SK-N-MC (cell line): ENCODE measurements at regions not wholly inside any gene's neighbourhood (a gene's known extent, or its start where the extent isn't known, plus 50 kb on each side); places are given as distances from the start of the nearest gene placed in this dataset.

ENCODE experiments used
- DNase-seq: peaks from one replicate; pipeline ENCODE4 v3.0.0-alpha.2; 2011; ENCODE audit warnings: low read depth, low spot score
- H3K27ac ChIP-seq: fragments of 200-600 bp; sonication (generic); 2 replicates; pipeline ENCODE4 v1.5.1; 2016; ENCODE audit warnings: mixed run types
- H3K36me3 ChIP-seq: fragments of 200-600 bp; sonication (generic); 2 replicates; pipeline ENCODE4 v1.6.1; 2017; ENCODE audit warnings: antibody characterized with exemption, low read length, mixed read lengths; ENCODE audit not compliant: insufficient read depth
- H3K4me3 ChIP-seq: fragments of 200-600 bp; sonication (generic); 2 replicates; pipeline ENCODE4 v1.5.1; 2016
- H3K9ac ChIP-seq: fragments of 200-600 bp; sonication (generic); 2 replicates; pipeline ENCODE4 v1.8.0; 2017; ENCODE audit warnings: mixed run types, mixed read lengths; ENCODE audit not compliant: insufficient read length
- H3K9me3 ChIP-seq: fragments of 200-600 bp; sonication (generic); 2 replicates; pipeline ENCODE4 v1.6.1; 2017; ENCODE audit warnings: low read depth, mild to moderate bottlenecking, antibody characterized with exemption, low read length, moderate library complexity, mixed read lengths
- EZH2 ChIP-seq: fragments of 200-600 bp; sonication (generic); IDR thresholded peaks from one replicate; pipeline ENCODE4 v1.6.1; 2017; ENCODE audit warnings: antibody characterized with exemption
- FOXP2 ChIP-seq: optimal IDR thresholded peaks from 2 replicates; pipeline ENCODE3; 2011; ENCODE audit warnings: mild to moderate bottlenecking, moderate library complexity; ENCODE audit not compliant: insufficient read depth; ENCODE audit errors: extremely low read length, control extremely low read depth
- POLR2AphosphoS5 ChIP-seq: IDR thresholded peaks from 2 replicates; pipeline ENCODE4 v1.6.1; 2012; ENCODE audit warnings: mild to moderate bottlenecking, low read depth, low read length, borderline replicate concordance

DNA sequence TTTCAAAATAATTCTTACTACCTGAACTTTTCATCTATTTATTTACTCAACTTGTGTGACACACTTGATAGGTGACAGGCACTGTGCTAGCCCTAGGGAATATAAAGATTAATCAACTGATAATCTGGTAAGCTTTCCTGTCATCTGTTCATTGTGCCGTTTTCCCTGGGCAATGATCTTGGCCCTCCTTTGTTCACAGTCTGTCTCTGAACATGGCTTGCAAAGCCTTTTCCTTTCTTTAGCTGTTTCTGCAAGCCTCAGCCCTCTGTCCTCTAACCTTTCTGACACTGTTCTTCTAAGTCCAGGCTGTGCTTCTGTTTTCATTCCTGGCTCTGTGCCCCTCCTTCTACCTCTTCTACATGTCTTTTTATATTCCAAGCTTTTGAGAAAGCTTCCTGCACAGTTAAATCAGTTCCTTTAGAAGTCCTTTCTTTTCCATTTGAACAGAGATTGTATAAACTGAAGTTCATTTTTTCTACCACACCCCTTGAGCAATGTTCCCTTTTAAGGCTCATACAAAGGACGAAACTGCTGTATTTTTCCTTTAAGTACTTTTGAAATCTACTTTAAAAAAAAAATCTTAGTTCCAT, 803.0 kb upstream of the ZNF608 start:
- no peak overlapping the region for H3K9ac ChIP-seq
- H3K9me3 ChIP-seq: no peaks in the 10 kb centered on the region
- H3K36me3 ChIP-seq: no peaks in the 10 kb centered on the region
- no peak overlapping the region for H3K4me3 ChIP-seq
- no peak for DNase-seq
- TF ChIP-seq POLR2AphosphoS5: no peak
- TF ChIP-seq EZH2: no peak
- no peak for TF ChIP-seq FOXP2
- H3K27ac ChIP-seq: no peak overlapping the region

DNA sequence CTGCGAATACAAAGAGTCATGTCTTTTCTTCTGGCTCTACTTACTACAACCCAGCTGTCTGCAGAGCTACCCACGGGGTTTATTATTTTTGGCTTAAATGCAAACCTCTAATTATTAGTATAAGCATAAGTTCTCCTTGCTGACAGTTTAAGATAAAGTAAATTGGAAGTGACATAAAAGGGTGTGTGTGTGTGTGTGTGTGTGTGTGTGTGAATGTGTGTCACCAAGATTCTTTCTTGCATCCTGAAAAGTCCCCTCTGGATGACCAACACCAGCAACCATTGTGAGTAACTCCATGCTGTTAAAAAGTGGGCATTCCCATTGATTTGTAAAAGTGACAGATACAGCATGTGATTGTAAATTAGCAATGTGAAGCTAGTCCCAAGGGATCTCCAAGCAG, 803.8 kb upstream of the ZNF608 start:
- H3K36me3 ChIP-seq: no peaks in the 10 kb centered on the region
- H3K4me3 ChIP-seq: no peak overlapping the region
- H3K9me3 ChIP-seq: no peaks in the 10 kb centered on the region
- no peak overlapping the region for H3K9ac ChIP-seq
- H3K27ac ChIP-seq: no peak overlapping the region
- no peak for DNase-seq
- TF ChIP-seq FOXP2 (no peak), EZH2 (no peak), POLR2AphosphoS5 (no peak)

- Histone ChIP-seq H3K36me3 (no peaks in the 10 kb centered on the region), H3K27ac (no peak overlapping the region), H3K9me3 (no peaks in the 10 kb centered on the region), H3K4me3 (no peak overlapping the region), H3K9ac (no peak overlapping the region)
- TF ChIP-seq EZH2: no peak
- no peak for TF ChIP-seq FOXP2
- no peak for TF ChIP-seq POLR2AphosphoS5
- no peak for DNase-seq
Observed at GRCh38 chr5:125551246-125551645, 804.8 kb upstream of the ZNF608 start.

DNA sequence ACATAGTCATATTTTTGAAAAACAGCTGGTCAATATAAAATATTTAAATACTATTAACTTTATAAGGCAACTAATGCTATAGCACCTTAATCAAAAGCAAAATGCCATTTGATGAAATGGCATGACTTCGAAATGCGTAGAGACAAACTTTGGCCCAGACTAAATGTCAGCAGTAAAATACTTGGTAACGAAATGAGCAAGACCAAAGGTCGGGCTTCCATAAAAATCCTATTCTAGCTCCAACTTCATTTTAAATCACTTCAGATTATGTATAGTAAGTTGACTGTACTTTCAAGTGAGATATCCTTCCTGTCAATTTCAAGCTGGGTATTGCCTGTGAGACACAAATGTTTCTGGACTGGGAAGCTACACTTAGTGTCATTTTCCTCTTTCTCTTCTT, 805.4 kb upstream of the ZNF608 start:
- DNase-seq: no peak
- H3K9me3 ChIP-seq: no peaks in the 10 kb centered on the region
- H3K36me3 ChIP-seq: no peaks in the 10 kb centered on the region
- no peak overlapping the region for H3K4me3 ChIP-seq
- TF ChIP-seq EZH2: no peak
- no peak overlapping the region for H3K27ac ChIP-seq
- H3K9ac ChIP-seq: no peak overlapping the region

DNA sequence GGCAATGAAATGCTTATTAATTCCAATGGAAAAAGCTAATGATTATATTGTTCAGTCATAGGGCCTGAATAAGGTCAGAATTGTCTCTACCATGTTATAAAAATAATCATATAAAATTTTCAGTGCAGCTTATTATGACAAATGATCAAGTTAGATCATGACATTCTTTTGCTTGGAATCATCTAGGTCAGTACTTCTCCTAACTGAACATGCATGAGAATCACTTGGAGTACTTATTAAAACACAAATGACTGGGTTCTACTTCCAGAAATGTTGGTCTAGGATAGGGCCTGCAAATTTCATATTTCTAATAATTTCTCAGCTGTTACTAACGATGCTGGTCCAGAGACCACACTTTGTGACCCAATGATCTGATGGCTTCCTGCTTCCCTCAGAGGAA, 806.0 kb upstream of the ZNF608 start:
- TF ChIP-seq FOXP2 (no peak), POLR2AphosphoS5 (no peak), EZH2 (no peak)
- Histone ChIP-seq H3K9me3 (no peaks in the 10 kb centered on the region), H3K36me3 (no peaks in the 10 kb centered on the region), H3K27ac (no peak overlapping the region), H3K4me3 (no peak overlapping the region), H3K9ac (no peak overlapping the region)
- no peak for DNase-seq

DNA sequence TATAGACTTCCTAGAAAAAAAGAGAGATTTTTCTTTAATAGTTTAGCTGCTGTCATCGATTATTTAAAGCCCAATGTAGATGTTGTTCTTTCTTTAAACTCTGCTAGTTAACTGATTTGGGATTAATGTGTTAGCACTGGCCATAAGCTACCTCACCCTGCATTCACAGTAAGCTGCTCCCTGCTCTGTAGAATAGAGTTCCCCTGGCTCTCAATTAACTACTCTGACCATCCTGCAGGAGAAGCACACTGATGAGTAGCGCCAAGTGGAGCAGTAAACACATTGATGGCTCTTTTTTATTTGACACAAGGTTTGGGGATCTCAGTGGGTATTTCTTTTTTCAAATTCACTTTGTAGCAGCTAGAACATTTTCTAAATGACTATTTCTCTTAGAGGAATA, 807.9 kb upstream of the ZNF608 start:
- Histone ChIP-seq H3K9me3 (no peaks in the 10 kb centered on the region), H3K36me3 (no peaks in the 10 kb centered on the region), H3K4me3 (no peak overlapping the region), H3K9ac (no peak overlapping the region), H3K27ac (no peak overlapping the region)
- no peak for TF ChIP-seq EZH2
- no peak for TF ChIP-seq POLR2AphosphoS5
- TF ChIP-seq FOXP2: no peak
- no peak for DNase-seq

DNA sequence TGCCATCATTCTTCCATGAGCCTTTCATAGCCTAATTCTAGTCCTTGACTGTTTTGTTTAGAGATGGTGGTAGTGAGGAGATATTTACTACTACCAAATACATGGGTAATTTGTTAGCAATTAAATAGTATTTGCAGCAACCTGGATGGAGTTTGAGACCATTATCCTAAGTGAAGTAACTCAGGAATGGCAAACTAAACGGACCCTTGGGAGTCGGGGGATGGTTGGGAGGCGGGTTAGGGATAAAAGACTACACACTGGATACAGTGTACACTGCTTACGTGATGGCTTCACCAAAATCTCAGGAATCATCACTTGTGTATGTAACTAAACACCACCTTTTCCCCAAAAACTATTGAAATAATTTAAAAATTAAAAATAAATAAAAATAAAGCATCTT, 809.2 kb upstream of the ZNF608 start:
- TF ChIP-seq FOXP2: no peak
- TF ChIP-seq POLR2AphosphoS5: no peak
- Histone ChIP-seq H3K9ac (no peak overlapping the region), H3K36me3 (no peaks in the 10 kb centered on the region), H3K4me3 (no peak overlapping the region), H3K27ac (no peak overlapping the region), H3K9me3 (no peaks in the 10 kb centered on the region)
- DNase-seq: no peak

DNA sequence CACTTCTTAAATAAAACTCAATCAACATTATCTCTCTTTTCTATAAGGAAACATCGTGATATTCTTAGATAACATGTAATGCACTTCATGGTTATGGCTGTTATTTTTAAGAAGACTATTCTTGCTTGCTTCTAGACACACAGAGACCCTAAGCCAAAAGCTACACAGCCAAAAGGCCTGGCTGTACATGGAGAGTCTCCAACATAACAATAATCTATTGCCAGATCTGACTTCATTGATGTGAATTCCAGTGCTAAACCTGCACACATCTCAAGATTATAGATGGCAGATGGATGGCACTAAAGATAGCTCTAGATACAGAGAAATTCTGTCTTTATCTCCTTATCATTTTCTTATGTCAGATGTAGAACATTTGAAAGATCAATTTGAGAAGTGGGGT, 811.6 kb upstream of the ZNF608 start:
- Histone ChIP-seq H3K27ac (no peak overlapping the region), H3K4me3 (no peak overlapping the region), H3K9ac (no peak overlapping the region), H3K9me3 (no peaks in the 10 kb centered on the region), H3K36me3 (no peaks in the 10 kb centered on the region)
- DNase-seq: no peak
- TF ChIP-seq FOXP2: no peak
- TF ChIP-seq POLR2AphosphoS5: no peak
- no peak for TF ChIP-seq EZH2

DNA sequence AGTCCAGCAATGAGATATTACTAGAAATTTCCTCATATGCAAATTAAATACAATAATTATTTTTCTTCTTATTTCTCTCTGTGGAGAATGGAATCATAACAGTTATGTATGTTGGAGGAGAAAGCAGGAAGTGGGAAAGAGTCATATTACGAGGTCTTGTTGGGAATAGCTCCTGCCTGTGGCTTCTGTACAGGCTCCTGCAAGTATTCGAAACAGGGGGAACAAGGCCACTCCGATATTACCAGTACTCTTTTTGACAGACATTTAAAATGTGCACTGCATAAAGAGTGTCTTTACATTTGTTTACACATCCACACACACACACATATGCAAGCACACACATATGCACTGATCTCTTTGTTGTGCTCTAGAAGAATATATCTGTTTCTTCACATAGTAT, 812.0 kb upstream of the ZNF608 start:
- H3K9ac ChIP-seq: no peak overlapping the region
- no peak for TF ChIP-seq EZH2
- TF ChIP-seq POLR2AphosphoS5: no peak
- TF ChIP-seq FOXP2: no peak
- no peak overlapping the region for H3K27ac ChIP-seq
- no peaks in the 10 kb centered on the region for H3K9me3 ChIP-seq
- DNase-seq: no peak
- H3K4me3 ChIP-seq: no peak overlapping the region
- no peaks in the 10 kb centered on the region for H3K36me3 ChIP-seq
